Hepatocyte (in vitro differentiated cells): ENCODE measurements at regions not wholly inside any gene's neighbourhood (a gene's known extent, or its start where the extent isn't known, plus 50 kb on each side); places are given as distances from the start of the nearest gene placed in this dataset.

Experiments used
- CTCF ChIP-seq: fragments of 200-600 bp; sonication (generic); IDR thresholded peaks from 2 replicates; pipeline ENCODE4 v1.5.1; 2016; ENCODE audit warnings: antibody characterized with exemption, mild to moderate bottlenecking; ENCODE audit not compliant: poor library complexity
- EZH2 ChIP-seq: fragments of 200-600 bp; sonication (generic); IDR thresholded peaks from 2 replicates; pipeline ENCODE4 v1.6.1; 2016; ENCODE audit warnings: antibody characterized with exemption, mild to moderate bottlenecking, borderline replicate concordance

- TF ChIP-seq CTCF (no peak), EZH2 (no peak)
Measured at GRCh38 chr3:38940394-38940793, 111.3 kb downstream of the SCN11A start.
